GM19438 (cell line): ENCODE measurements at regions not wholly inside any gene's neighbourhood (a gene's known extent, or its start where the extent isn't known, plus 50 kb on each side); places are given as distances from the start of the nearest gene placed in this dataset.

Source experiments
- ATAC-seq: cut with Tn5 transposase; IDR thresholded peaks from one replicate; pipeline ENCODE4 v1.9.1; 2021; ENCODE audit warnings: low read depth; ENCODE audit not compliant: unreplicated experiment

GRCh38 chr3:135699741-135700140 is 265.8 kb upstream of the PPP2R3A start:
- no peak for ATAC-seq

GRCh38 chr3:135706758-135707375 is 258.7 kb upstream of the PPP2R3A start:
- ATAC-seq = no peak

- no peak for ATAC-seq
Observed at GRCh38 chr3:135719449-135719848, 246.1 kb upstream of the PPP2R3A start.

GRCh38 chr3:135728007-135728721 is 237.4 kb upstream of the PPP2R3A start:
- ATAC-seq = no peak

GRCh38 chr3:135731546-135731945 is 234.0 kb upstream of the PPP2R3A start:
- no peak for ATAC-seq

- ATAC-seq = no peak
Observed at GRCh38 chr3:135736740-135737139, 228.8 kb upstream of the PPP2R3A start.

GRCh38 chr3:135739779-135740178 is 225.7 kb upstream of the PPP2R3A start:
- no peak for ATAC-seq

- no peak for ATAC-seq
Observed at GRCh38 chr3:135740211-135740610, 225.3 kb upstream of the PPP2R3A start.

GRCh38 chr3:135740751-135741150 is 224.8 kb upstream of the PPP2R3A start:
- no peak for ATAC-seq

GRCh38 chr3:135751991-135752390 is 213.5 kb upstream of the PPP2R3A start:
- ATAC-seq = no peak

GRCh38 chr3:135752851-135753250 is 212.7 kb upstream of the PPP2R3A start:
- no peak for ATAC-seq

- no peak for ATAC-seq
Observed at GRCh38 chr3:135753506-135753905, 212.0 kb upstream of the PPP2R3A start.

GRCh38 chr3:135755330-135756105 is 210.0 kb upstream of the PPP2R3A start:
- no peak for ATAC-seq

GRCh38 chr3:135756106-135756668 is 209.3 kb upstream of the PPP2R3A start:
- ATAC-seq = no peak

GRCh38 chr3:135757421-135757820 is 208.1 kb upstream of the PPP2R3A start:
- no peak for ATAC-seq

GRCh38 chr3:135758961-135759360 is 206.6 kb upstream of the PPP2R3A start:
- ATAC-seq = no peak

GRCh38 chr3:135759651-135760050 is 205.9 kb upstream of the PPP2R3A start:
- no peak for ATAC-seq

- ATAC-seq = no peak
Observed at GRCh38 chr3:135760581-135760980, 204.9 kb upstream of the PPP2R3A start.

GRCh38 chr3:135762188-135762856 is 203.2 kb upstream of the PPP2R3A start:
- no peak for ATAC-seq

GRCh38 chr3:135766115-135766514 is 199.4 kb upstream of the PPP2R3A start:
- no peak for ATAC-seq

GRCh38 chr3:135771760-135772159 is 193.8 kb upstream of the PPP2R3A start:
- ATAC-seq = no peak
